ENCODE measurements at regions not wholly inside any gene's neighbourhood (a gene's known extent, or its start where the extent isn't known, plus 50 kb on each side); places are given as distances from the start of the nearest gene placed in this dataset.

DNA sequence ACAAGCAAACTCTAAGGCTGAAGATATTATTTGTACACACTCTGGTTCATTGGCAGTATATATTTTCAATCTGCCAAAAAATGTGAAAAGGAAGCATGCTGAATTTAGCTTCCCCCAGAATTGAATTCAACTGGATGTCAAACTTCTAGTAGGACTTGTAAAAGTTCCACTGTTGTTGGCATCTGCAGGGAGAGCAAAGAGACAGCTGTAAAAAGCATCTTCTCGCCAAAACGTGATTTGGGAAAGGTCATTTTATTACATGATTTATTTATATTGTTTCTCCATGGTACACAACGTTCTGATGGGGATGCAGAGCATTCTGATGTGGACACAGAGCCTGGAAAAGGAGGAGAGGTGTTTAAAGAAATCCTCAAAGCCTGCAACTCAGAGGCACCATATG, 196.7 kb upstream of the ADAMTS9 start:
- TF ChIP-seq EZH2 (IDR thresholded peaks at IDR 0.05; ENCODE audit: insufficient read depth, low read length) (no peak), CTCF (IDR thresholded peaks at IDR 0.05; ENCODE audit: insufficient read depth, low read depth, low read length) (no peak)
